HG03521 (cell line): ENCODE measurements at regions not wholly inside any gene's neighbourhood (a gene's known extent, or its start where the extent isn't known, plus 50 kb on each side); places are given as distances from the start of the nearest gene placed in this dataset.

Experiments
- ATAC-seq: cut with Tn5 transposase; IDR thresholded peaks from one replicate; pipeline ENCODE4 v1.9.1; 2021; ENCODE audit warnings: mild to moderate bottlenecking, moderate library complexity; ENCODE audit not compliant: unreplicated experiment

GRCh38 chr11:10908215-10908951 lies 50.5 kb upstream of the ZBED5 start:
- ATAC-seq, result no peak
